ENCODE measurements at regions not wholly inside any gene's neighbourhood (a gene's known extent, or its start where the extent isn't known, plus 50 kb on each side); places are given as distances from the start of the nearest gene placed in this dataset.

- Histone ChIP-seq H3K9me3 (ENCODE audit: control insufficient read depth, insufficient read depth, low read depth, low read length) (no peaks in the 10 kb centered on the region), H3K9ac (ENCODE audit: insufficient read depth, low read length) (no peak overlapping the region), H3K4me2 (ENCODE audit: extremely low read depth, insufficient read depth, low read length) (no peak overlapping the region), H3K4me3 (replicated peaks in 1 of 4; ENCODE audit: control extremely low read depth in 1 of 4, insufficient read depth in 1 of 4, low read depth in 3 of 4, low read length in 4 of 4) (no peak overlapping the region), H3K27me3 (ENCODE audit: control insufficient read depth, insufficient read depth, low read length) (no peaks in the 10 kb centered on the region), H4K20me1 (ENCODE audit: control insufficient read depth, extremely low read depth, insufficient read depth, low read length) (no peaks in the 10 kb centered on the region), H3K36me3 (ENCODE audit: control insufficient read depth, insufficient read depth, low read length) (no peaks in the 10 kb centered on the region), H3K79me2 (ENCODE audit: control insufficient read depth, insufficient read depth, low read length) (no peaks in the 10 kb centered on the region), H3K27ac (ENCODE audit: insufficient read depth, low read length) (no peak overlapping the region), H2AFZ (ENCODE audit: low read length) (no peak overlapping the region), H3K4me1 (ENCODE audit: control insufficient read depth, extremely low read depth, insufficient read depth, low read length) (no peaks in the 10 kb centered on the region)
- DNase-seq (ENCODE audit: low read depth in 2 of 2), result no peak
- TF ChIP-seq EZH2 (IDR thresholded peaks at IDR 0.05; ENCODE audit: low read length, missing control alignments) (no peak), CTCF (conservative IDR thresholded peaks at IDR 0.05 in 1 of 2, IDR thresholded peaks at IDR 0.05 in 1 of 2; ENCODE audit: low read depth in 1 of 2, low read length in 2 of 2) (no peak)
These were observed 68.3 kb upstream of the ZNF521 start for GRCh38 chr18:25420077-25420825.

DNA sequence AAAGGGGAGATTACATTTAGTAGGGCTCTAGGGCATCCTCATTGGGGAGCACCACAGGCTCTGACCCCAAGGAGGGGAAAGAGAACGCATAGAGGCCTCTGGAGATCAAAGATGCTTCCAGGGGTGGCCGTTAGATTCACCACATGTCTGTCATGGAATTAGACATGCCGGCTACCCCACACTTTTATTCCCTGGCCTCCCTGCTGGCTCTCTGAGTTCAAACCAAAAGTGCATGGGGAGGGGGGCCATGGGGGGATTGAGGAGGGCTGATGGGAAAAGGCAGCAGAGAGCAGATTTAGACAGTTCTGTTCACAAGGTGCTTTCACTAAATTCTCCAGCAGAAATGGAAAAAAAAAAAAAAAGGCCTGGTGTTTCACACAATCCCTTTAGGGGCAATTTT is 64.4 kb upstream of the ZNF521 start:
- no peak overlapping the region for H3K9ac ChIP-seq (ENCODE audit: insufficient read depth, low read length)
- DNase-seq (ENCODE audit: low read depth in 2 of 2), result no peak
- no peak overlapping the region for H3K27ac ChIP-seq (ENCODE audit: insufficient read depth, low read length)
- no peaks in the 10 kb centered on the region for H3K4me1 ChIP-seq (ENCODE audit: control insufficient read depth, extremely low read depth, insufficient read depth, low read length)
- no peaks in the 10 kb centered on the region for H3K27me3 ChIP-seq (ENCODE audit: control insufficient read depth, insufficient read depth, low read length)
- no peak overlapping the region for H3K4me3 ChIP-seq (replicated peaks in 1 of 4; ENCODE audit: control extremely low read depth in 1 of 4, insufficient read depth in 1 of 4, low read depth in 3 of 4, low read length in 4 of 4)
- H3K9me3 ChIP-seq (ENCODE audit: control insufficient read depth, insufficient read depth, low read depth, low read length), result no peaks in the 10 kb centered on the region
- no peak overlapping the region for H3K4me2 ChIP-seq (ENCODE audit: extremely low read depth, insufficient read depth, low read length)
- no peaks in the 10 kb centered on the region for H4K20me1 ChIP-seq (ENCODE audit: control insufficient read depth, extremely low read depth, insufficient read depth, low read length)
- no peak for TF ChIP-seq CTCF (conservative IDR thresholded peaks at IDR 0.05 in 1 of 2, IDR thresholded peaks at IDR 0.05 in 1 of 2; ENCODE audit: low read depth in 1 of 2, low read length in 2 of 2)
- no peak for TF ChIP-seq EZH2 (IDR thresholded peaks at IDR 0.05; ENCODE audit: low read length, missing control alignments)
- no peak overlapping the region for H2AFZ ChIP-seq (ENCODE audit: low read length)
- H3K79me2 ChIP-seq (ENCODE audit: control insufficient read depth, insufficient read depth, low read length), result no peaks in the 10 kb centered on the region
- H3K36me3 ChIP-seq (ENCODE audit: control insufficient read depth, insufficient read depth, low read length), result no peaks in the 10 kb centered on the region

DNA sequence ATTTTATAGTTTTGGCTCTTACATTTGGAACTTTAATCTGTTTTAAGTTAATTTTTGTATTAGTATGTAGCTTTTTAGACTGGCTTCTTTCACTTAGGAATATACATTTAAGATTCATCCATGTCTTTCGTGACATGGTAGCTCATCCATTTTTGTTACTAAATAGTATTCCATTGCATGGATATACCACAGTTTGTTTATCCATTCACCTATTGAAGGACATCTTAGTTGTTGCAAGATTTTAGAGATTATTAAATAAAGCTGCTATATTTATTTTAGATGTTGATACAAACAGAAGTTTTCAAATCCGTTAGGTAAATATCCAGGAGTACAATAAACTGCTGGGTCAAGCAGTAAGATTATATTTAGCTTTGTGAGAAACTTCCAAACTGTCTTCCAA is 58.0 kb upstream of the ZNF521 start:
- no peaks in the 10 kb centered on the region for H3K79me2 ChIP-seq (ENCODE audit: control insufficient read depth, insufficient read depth, low read length)
- H2AFZ ChIP-seq (ENCODE audit: low read length), result no peak overlapping the region
- H3K27ac ChIP-seq (ENCODE audit: insufficient read depth, low read length), result no peak overlapping the region
- no peaks in the 10 kb centered on the region for H3K9me3 ChIP-seq (ENCODE audit: control insufficient read depth, insufficient read depth, low read depth, low read length)
- no peak overlapping the region for H3K4me2 ChIP-seq (ENCODE audit: extremely low read depth, insufficient read depth, low read length)
- H3K36me3 ChIP-seq (ENCODE audit: control insufficient read depth, insufficient read depth, low read length), result no peaks in the 10 kb centered on the region
- no peak overlapping the region for H3K9ac ChIP-seq (ENCODE audit: insufficient read depth, low read length)
- TF ChIP-seq CTCF (conservative IDR thresholded peaks at IDR 0.05 in 1 of 2, IDR thresholded peaks at IDR 0.05 in 1 of 2; ENCODE audit: low read depth in 1 of 2, low read length in 2 of 2) (no peak), EZH2 (IDR thresholded peaks at IDR 0.05; ENCODE audit: low read length, missing control alignments) (no peak)
- H3K27me3 ChIP-seq (ENCODE audit: control insufficient read depth, insufficient read depth, low read length), result no peaks in the 10 kb centered on the region
- H4K20me1 ChIP-seq (ENCODE audit: control insufficient read depth, extremely low read depth, insufficient read depth, low read length), result no peaks in the 10 kb centered on the region
- H3K4me1 ChIP-seq (ENCODE audit: control insufficient read depth, extremely low read depth, insufficient read depth, low read length), result no peaks in the 10 kb centered on the region
- DNase-seq (ENCODE audit: low read depth in 2 of 2), result no peak
- no peak overlapping the region for H3K4me3 ChIP-seq (replicated peaks in 1 of 4; ENCODE audit: control extremely low read depth in 1 of 4, insufficient read depth in 1 of 4, low read depth in 3 of 4, low read length in 4 of 4)
